Left lung (tissue), 4 donors: ENCODE measurements at regions not wholly inside any gene's neighbourhood (a gene's known extent, or its start where the extent isn't known, plus 50 kb on each side); places are given as distances from the start of the nearest gene placed in this dataset.

ENCODE experiments used
- ATAC-seq: fragments of 200-7000 bp; cut with Tn5 transposase; one replicate; pipeline ENCODE4 v1.9.1; 2020; ENCODE audit warnings: moderate library complexity
- DNase-seq, 4 donors: peaks; one replicate each; pipeline ENCODE4 v3.0.0-alpha.2; 2013 to 2020
- H3K27ac ChIP-seq, 2 donors: fragments of 200-600 bp; sonication (generic) in 1 of 2; one replicate each; pipeline versions ENCODE4 v1.5.0 to v1.8.0; 2020 to 2021
- H3K27me3 ChIP-seq, 2 donors: fragments of 200-600 bp; sonication (generic) in 1 of 2; one replicate each; pipeline versions ENCODE4 v1.5.0 to v1.8.0; 2020 to 2021
- H3K36me3 ChIP-seq, 2 donors: fragments of 200-600 bp; sonication (generic) in 1 of 2; one replicate each; pipeline versions ENCODE4 v1.5.0 to v1.8.0; 2020 to 2021
- H3K4me1 ChIP-seq, 2 donors: fragments of 200-600 bp; one replicate each; pipeline ENCODE4 v1.8.0; 2021
- H3K4me3 ChIP-seq, 2 donors: fragments of 200-600 bp; sonication (generic) in 1 of 2; one replicate each; pipeline versions ENCODE4 v1.5.0 to v1.8.0; 2020 to 2021; ENCODE audit warnings: mild to moderate bottlenecking in 1 of 2
- H3K9me3 ChIP-seq, 2 donors: fragments of 200-600 bp; sonication (generic) in 1 of 2; one replicate each; pipeline versions ENCODE4 v1.5.0 to v1.8.0; 2020 to 2021
- intact Hi-C, 2 donors: fragments of 100-400 bp; cut with DNase I; formaldehyde crosslinking; loops; one replicate each; pipeline versions ENCODE4 v1.11.2 to v1.14.2; 2022
- TF ChIP-seq, protein P1 (sequence below), 2 donors: fragments of 200-600 bp; sonication (generic) in 1 of 2; IDR thresholded peaks; one replicate each; pipeline versions ENCODE4 v1.5.0 to v1.8.0; 2021; ENCODE audit warnings: antibody characterized with exemption in 2 of 2
- donor health status: DM: no; HTN: yes; CAD: no.
- donor health status: DM: no; HTN: no; CAD: no.

GRCh38 chr14:35964697-35965286 lies 138.7 kb downstream of the BRMS1L start:
- intact Hi-C loops = no loop called here
- Histone ChIP-seq H3K27me3 (no peaks in the 10 kb centered on the region), H3K4me3 (no peak overlapping the region), H3K36me3 (no peaks in the 10 kb centered on the region), H3K4me1 (no peaks in the 10 kb centered on the region), H3K27ac (no peak overlapping the region), H3K9me3 (no peaks in the 10 kb centered on the region)
- no peak for DNase-seq
- ATAC-seq = no peak
- TF ChIP-seq, protein P1, sequence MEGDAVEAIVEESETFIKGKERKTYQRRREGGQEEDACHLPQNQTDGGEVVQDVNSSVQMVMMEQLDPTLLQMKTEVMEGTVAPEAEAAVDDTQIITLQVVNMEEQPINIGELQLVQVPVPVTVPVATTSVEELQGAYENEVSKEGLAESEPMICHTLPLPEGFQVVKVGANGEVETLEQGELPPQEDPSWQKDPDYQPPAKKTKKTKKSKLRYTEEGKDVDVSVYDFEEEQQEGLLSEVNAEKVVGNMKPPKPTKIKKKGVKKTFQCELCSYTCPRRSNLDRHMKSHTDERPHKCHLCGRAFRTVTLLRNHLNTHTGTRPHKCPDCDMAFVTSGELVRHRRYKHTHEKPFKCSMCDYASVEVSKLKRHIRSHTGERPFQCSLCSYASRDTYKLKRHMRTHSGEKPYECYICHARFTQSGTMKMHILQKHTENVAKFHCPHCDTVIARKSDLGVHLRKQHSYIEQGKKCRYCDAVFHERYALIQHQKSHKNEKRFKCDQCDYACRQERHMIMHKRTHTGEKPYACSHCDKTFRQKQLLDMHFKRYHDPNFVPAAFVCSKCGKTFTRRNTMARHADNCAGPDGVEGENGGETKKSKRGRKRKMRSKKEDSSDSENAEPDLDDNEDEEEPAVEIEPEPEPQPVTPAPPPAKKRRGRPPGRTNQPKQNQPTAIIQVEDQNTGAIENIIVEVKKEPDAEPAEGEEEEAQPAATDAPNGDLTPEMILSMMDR (IDR thresholded peaks at IDR 0.05) = no peak

DNA sequence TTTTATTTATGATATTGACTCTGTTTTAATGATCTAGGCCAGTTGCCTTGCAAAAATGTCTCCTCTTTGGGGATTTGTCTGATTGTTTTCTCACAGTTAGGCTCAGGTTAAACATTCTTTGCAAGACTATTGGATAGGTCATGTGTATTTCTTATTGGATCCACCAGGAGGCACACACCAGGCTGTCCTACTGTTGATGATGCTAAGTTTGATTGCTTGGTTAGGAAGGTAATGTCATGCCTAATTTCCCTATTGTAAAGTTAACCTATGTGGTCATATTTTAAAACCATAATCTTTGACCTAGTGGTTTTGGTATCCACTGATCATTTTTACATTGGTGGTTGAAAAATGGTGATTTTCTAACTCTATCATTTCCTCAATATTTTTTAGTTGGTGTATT lies 137.1 kb downstream of the BRMS1L start:
- peak; percentile 34 for ATAC-seq
- TF ChIP-seq, protein P1 (IDR thresholded peaks at IDR 0.05) = no peak
- H3K9me3 ChIP-seq = no peaks in the 10 kb centered on the region
- intact Hi-C loops = no loop called here
- H3K36me3 ChIP-seq = no peaks in the 10 kb centered on the region
- H3K4me1 ChIP-seq = no peaks in the 10 kb centered on the region
- no peak overlapping the region for H3K27ac ChIP-seq
- no peaks in the 10 kb centered on the region for H3K27me3 ChIP-seq
- DNase-seq = no peak
- no peak overlapping the region for H3K4me3 ChIP-seq

DNA sequence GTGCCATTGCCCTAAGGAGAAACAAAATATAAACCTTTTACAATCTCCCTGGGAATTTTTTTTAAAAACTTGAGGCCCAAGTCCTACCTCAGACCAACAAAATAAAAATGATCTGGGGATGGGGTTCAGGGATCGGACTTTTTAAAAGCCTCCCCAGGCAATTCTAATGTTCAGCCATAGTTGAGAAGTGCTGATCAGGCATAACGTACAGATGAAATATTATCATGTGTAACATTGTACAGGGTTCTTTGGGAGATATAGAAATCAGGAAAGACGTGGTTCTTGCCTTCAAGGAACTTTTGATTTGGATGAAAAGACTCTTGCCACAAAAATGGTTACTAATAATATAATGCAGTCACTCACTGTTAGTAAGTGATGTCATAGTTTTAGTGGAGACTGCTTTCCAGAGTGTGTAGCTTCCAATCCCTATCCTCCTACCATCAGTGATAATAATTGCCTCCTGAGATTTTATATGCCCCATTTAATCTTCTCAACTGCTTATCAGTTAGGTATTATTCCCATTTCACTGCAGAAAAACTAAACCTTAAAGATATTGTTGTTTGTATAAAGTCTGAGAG lies 135.6 kb downstream of the BRMS1L start:
- no peaks in the 10 kb centered on the region for H3K27me3 ChIP-seq
- DNase-seq = no peak
- no peaks in the 10 kb centered on the region for H3K4me1 ChIP-seq
- H3K4me3 ChIP-seq = no peak overlapping the region
- no peak overlapping the region for H3K27ac ChIP-seq
- ATAC-seq = no peak
- H3K36me3 ChIP-seq = no peaks in the 10 kb centered on the region
- H3K9me3 ChIP-seq = no peaks in the 10 kb centered on the region
- TF ChIP-seq, protein P1 (IDR thresholded peaks at IDR 0.05) = no peak
- intact Hi-C loops = no loop called here

DNA sequence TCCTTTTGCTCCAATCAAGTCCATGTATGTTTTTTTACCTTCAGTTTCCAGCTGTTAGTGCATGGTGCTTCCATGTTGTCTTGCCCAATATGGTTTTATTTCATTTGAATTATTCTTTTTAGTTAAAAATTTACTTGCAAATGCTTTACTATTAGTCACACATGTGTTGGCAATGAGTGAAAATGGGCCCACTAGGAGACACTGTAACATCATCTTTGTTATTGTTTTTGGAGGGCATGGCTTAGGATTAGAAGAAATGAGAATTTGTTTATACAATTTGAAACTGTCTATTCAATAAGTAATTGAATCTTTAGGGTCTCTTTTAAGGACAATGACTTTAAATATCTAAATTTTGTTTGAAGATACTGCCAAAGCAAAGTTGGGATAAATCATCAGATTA lies 133.7 kb downstream of the BRMS1L start:
- no peak overlapping the region for H3K27ac ChIP-seq
- peak; percentile 26 for ATAC-seq
- no peak for DNase-seq
- H3K27me3 ChIP-seq = no peaks in the 10 kb centered on the region
- TF ChIP-seq, protein P1 (IDR thresholded peaks at IDR 0.05) = no peak
- H3K36me3 ChIP-seq = no peaks in the 10 kb centered on the region
- intact Hi-C loops = no loop called here
- no peak overlapping the region for H3K4me3 ChIP-seq
- no peaks in the 10 kb centered on the region for H3K9me3 ChIP-seq
- no peaks in the 10 kb centered on the region for H3K4me1 ChIP-seq

DNA sequence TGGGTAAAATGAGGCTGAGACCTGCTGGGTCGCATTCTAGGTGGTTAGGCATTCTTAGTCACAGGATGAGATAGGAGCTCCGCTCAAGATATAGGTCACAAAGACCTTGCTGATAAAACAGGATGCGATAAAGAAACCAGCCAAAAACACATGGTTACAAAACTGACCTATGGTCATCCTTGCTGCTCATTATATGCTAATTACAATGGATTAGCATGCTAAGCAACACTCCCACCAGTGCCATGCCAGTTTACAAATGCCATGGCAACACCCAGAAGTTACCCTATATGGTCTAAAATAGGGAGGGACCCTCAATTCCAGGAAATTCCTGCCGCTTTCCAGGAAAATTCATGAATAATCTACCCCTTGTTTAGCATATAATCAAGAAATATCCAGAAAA lies 132.4 kb downstream of the BRMS1L start:
- Histone ChIP-seq H3K27ac (no peak overlapping the region), H3K9me3 (no peaks in the 10 kb centered on the region), H3K4me1 (no peaks in the 10 kb centered on the region), H3K4me3 (no peak overlapping the region), H3K36me3 (no peaks in the 10 kb centered on the region), H3K27me3 (no peaks in the 10 kb centered on the region)
- TF ChIP-seq, protein P1 (IDR thresholded peaks at IDR 0.05) = no peak
- ATAC-seq = no peak
- intact Hi-C loops = no loop called here
- no peak for DNase-seq
